ENCODE measurements at regions not wholly inside any gene's neighbourhood (a gene's known extent, or its start where the extent isn't known, plus 50 kb on each side); places are given as distances from the start of the nearest gene placed in this dataset.

- H3K36me3 ChIP-seq = no peaks in the 10 kb centered on the region
- no peaks in the 10 kb centered on the region for H3K27me3 ChIP-seq
- no peak overlapping the region for H3K4me3 ChIP-seq
- TF ChIP-seq POLR2A (IDR thresholded peaks at IDR 0.05) (no peak), CTCF (IDR thresholded peaks at IDR 0.05) (no peak)
- no peaks in the 10 kb centered on the region for H3K9me3 ChIP-seq
- no peak overlapping the region for H3K27ac ChIP-seq
- no peaks in the 10 kb centered on the region for H3K4me1 ChIP-seq
- DNase-seq = no peak
- WGBS, 2 donors = 79% methylated on average over 10 to 12 of the region's 12 CpGs
- intact Hi-C loops (cut with DNase I) = no loop called here
Observed at GRCh38 chr13:109968876-109969577, 182.6 kb upstream of the IRS2 start.

- no peak for DNase-seq
- no peaks in the 10 kb centered on the region for H3K9me3 ChIP-seq
- no peaks in the 10 kb centered on the region for H3K4me1 ChIP-seq
- no peak overlapping the region for H3K4me3 ChIP-seq
- peaks cover 0 to 10% (median 0%) of the 10 kb centered on the region in 4 donors for H3K27me3 ChIP-seq
- WGBS, 2 donors = 62 to 64% methylated on average over 12 to 13 of the region's 13 CpGs
- TF ChIP-seq POLR2A (IDR thresholded peaks at IDR 0.05) (no peak), CTCF (IDR thresholded peaks at IDR 0.05) (no peak)
- no peaks in the 10 kb centered on the region for H3K36me3 ChIP-seq
- no peak overlapping the region for H3K27ac ChIP-seq
- intact Hi-C loops (cut with DNase I) = no loop called here
Observed at GRCh38 chr13:109963960-109964563, 177.7 kb upstream of the IRS2 start.

- no peak overlapping the region for H3K27ac ChIP-seq
- H3K9me3 ChIP-seq = no peaks in the 10 kb centered on the region
- no peaks in the 10 kb centered on the region for H3K4me1 ChIP-seq
- no peaks in the 10 kb centered on the region for H3K36me3 ChIP-seq
- TF ChIP-seq CTCF (IDR thresholded peaks at IDR 0.05) = no peak
- no peak for TF ChIP-seq POLR2A (IDR thresholded peaks at IDR 0.05)
- no peak for DNase-seq
- H3K27me3 ChIP-seq = peaks cover 0 to 10% (median 0%) of the 10 kb centered on the region in 4 donors
- intact Hi-C loops (cut with DNase I) = no loop called here
- H3K4me3 ChIP-seq = no peak overlapping the region
- WGBS, 2 donors = 88 to 93% methylated on average over 6 to 7 of the region's 7 CpGs
Observed at GRCh38 chr13:109963384-109963783, 177.0 kb upstream of the IRS2 start.

GRCh38 chr13:109959903-109960302, 173.5 kb upstream of the IRS2 start:
- Histone ChIP-seq H3K27ac (no peak overlapping the region), H3K9me3 (no peaks in the 10 kb centered on the region), H3K27me3 (peaks cover 0 to 10% (median 0%) of the 10 kb centered on the region in 4 donors), H3K36me3 (no peaks in the 10 kb centered on the region), H3K4me3 (no peak overlapping the region), H3K4me1 (no peaks in the 10 kb centered on the region)
- 58 to 91% methylated on average over 1 of the region's 1 CpG for WGBS, 2 donors
- no peak for TF ChIP-seq CTCF (IDR thresholded peaks at IDR 0.05)
- no peak for TF ChIP-seq POLR2A (IDR thresholded peaks at IDR 0.05)
- DNase-seq = no peak
- intact Hi-C loops (cut with DNase I) = no loop called here

GRCh38 chr13:109957875-109958274, 171.5 kb upstream of the IRS2 start:
- Histone ChIP-seq H3K27ac (no peak overlapping the region), H3K9me3 (no peaks in the 10 kb centered on the region), H3K4me3 (no peak overlapping the region), H3K36me3 (no peaks in the 10 kb centered on the region), H3K27me3 (no peaks in the 10 kb centered on the region), H3K4me1 (no peaks in the 10 kb centered on the region)
- no peak for DNase-seq
- intact Hi-C loops (cut with DNase I) = no loop called here
- WGBS, 2 donors = 70 to 76% methylated on average over 5 of the region's 5 CpGs
- TF ChIP-seq CTCF (IDR thresholded peaks at IDR 0.05) (no peak), POLR2A (IDR thresholded peaks at IDR 0.05) (no peak)

Measured in esophagus squamous epithelium (tissue), 5 donors.